ENCODE measurements at regions not wholly inside any gene's neighbourhood (a gene's known extent, or its start where the extent isn't known, plus 50 kb on each side); places are given as distances from the start of the nearest gene placed in this dataset.

DNA sequence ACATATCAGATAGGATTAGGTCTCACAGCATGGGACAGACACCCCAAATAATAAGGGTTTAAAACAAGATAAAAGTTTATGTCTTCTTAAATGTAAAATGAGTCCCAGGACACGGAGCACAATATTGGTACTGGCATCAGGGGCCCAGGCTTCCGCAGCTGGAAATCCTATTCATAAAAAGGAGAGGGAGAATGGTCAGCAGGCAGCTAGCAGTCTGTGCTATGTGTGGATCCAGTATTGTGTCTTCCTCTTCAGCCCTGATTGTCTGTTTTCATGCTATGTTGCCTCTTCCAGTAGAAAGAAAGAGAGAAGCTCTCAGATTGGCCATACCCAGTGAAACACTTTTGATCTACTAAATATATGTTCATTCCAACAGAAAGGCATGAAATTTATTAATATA is 319.3 kb upstream of the SLCO3A1 start:
- Histone ChIP-seq H3K27ac (ENCODE audit: low read length) (no peak overlapping the region), H3K4me2 (ENCODE audit: low read length) (no peak overlapping the region), H3K79me2 (ENCODE audit: low read length) (no peaks in the 10 kb centered on the region), H3K9ac (ENCODE audit: low read length) (no peak overlapping the region), H3K27me3 (ENCODE audit: low read depth, low read length) (peaks cover 12% of the 10 kb centered on the region), H3K9me3 (ENCODE audit: insufficient read depth, low read length) (no peaks in the 10 kb centered on the region), H2AFZ (ENCODE audit: low read depth, low read length) (no peak overlapping the region), H4K20me1 (ENCODE audit: insufficient read depth, low read length) (no peaks in the 10 kb centered on the region), H3K4me1 (ENCODE audit: low read length) (no peaks in the 10 kb centered on the region), H3K4me3 (ENCODE audit: low read length) (no peak overlapping the region), H3K36me3 (replicated peaks; ENCODE audit: low read depth, low read length) (no peaks in the 10 kb centered on the region)
- no peak for TF ChIP-seq EZH2phosphoT487 (IDR thresholded peaks at IDR 0.05; ENCODE audit: low read depth)
- TF ChIP-seq, protein P1, sequence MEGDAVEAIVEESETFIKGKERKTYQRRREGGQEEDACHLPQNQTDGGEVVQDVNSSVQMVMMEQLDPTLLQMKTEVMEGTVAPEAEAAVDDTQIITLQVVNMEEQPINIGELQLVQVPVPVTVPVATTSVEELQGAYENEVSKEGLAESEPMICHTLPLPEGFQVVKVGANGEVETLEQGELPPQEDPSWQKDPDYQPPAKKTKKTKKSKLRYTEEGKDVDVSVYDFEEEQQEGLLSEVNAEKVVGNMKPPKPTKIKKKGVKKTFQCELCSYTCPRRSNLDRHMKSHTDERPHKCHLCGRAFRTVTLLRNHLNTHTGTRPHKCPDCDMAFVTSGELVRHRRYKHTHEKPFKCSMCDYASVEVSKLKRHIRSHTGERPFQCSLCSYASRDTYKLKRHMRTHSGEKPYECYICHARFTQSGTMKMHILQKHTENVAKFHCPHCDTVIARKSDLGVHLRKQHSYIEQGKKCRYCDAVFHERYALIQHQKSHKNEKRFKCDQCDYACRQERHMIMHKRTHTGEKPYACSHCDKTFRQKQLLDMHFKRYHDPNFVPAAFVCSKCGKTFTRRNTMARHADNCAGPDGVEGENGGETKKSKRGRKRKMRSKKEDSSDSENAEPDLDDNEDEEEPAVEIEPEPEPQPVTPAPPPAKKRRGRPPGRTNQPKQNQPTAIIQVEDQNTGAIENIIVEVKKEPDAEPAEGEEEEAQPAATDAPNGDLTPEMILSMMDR (IDR thresholded peaks at IDR 0.05; ENCODE audit: low read depth, low read length): no peak

DNA sequence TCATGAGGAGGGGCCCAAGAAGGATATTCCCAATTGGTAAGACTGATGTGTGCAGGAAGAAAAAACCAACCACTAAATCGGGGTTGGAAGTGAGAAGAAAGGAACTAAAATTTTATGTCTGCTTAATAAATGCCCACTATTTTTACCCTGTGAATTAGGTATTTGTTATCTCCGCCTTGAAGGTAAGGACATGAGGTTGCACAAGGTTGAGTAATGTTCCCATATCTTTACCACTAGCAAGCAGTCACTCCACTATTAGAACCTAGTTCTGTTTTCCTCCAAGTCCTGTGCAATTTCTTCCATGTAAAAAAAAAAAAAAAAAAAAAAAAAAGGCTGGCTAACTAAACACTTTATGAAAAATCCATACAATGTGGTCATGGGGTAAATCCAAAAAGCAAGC is 318.5 kb upstream of the SLCO3A1 start:
- no peak for TF ChIP-seq EZH2phosphoT487 (IDR thresholded peaks at IDR 0.05; ENCODE audit: low read depth)
- Histone ChIP-seq H3K9ac (ENCODE audit: low read length) (no peak overlapping the region), H3K27ac (ENCODE audit: low read length) (no peak overlapping the region), H2AFZ (ENCODE audit: low read depth, low read length) (no peak overlapping the region), H3K4me3 (ENCODE audit: low read length) (no peak overlapping the region), H4K20me1 (ENCODE audit: insufficient read depth, low read length) (no peaks in the 10 kb centered on the region), H3K27me3 (ENCODE audit: low read depth, low read length) (peaks cover 6% of the 10 kb centered on the region; the same call in 1 of the 2 replicates), H3K79me2 (ENCODE audit: low read length) (no peaks in the 10 kb centered on the region), H3K9me3 (ENCODE audit: insufficient read depth, low read length) (no peaks in the 10 kb centered on the region), H3K4me1 (ENCODE audit: low read length) (no peaks in the 10 kb centered on the region), H3K4me2 (ENCODE audit: low read length) (no peak overlapping the region), H3K36me3 (replicated peaks; ENCODE audit: low read depth, low read length) (no peaks in the 10 kb centered on the region)

DNA sequence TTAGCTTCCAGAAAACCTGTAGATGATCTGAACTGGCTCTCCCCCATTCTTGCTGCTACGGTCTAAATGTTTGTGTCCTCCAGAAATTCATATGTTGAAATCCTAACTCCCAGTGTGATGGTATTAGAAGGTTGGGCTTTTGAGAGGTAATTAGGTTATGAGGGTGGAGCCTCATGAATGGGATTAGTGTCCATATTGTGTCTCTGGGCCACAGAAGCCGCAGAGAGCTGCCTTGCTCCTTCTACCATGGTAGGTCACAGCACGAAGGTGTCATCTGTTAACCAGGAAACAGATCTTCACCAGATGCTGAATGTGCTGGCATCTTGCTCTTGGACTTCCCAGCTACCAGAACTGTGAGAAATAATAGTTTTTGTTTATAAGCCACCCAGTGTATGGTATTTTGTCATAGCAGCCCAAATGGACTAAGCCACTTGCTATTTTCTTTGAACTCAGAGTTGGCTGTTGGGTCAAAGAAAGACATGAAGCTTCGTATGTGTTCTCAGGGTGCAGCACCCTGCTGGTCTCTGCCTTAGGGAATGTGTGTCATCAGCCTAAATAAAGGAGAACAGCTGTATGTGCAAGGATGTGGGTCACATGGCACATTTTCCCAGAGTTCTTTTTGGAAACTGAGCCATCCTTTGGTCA is 317.5 kb upstream of the SLCO3A1 start:
- Histone ChIP-seq H3K36me3 (replicated peaks; ENCODE audit: low read depth, low read length) (no peaks in the 10 kb centered on the region), H3K27me3 (ENCODE audit: low read depth, low read length) (peaks cover 3% of the 10 kb centered on the region; the same call in 1 of the 2 replicates), H2AFZ (ENCODE audit: low read depth, low read length) (no peak overlapping the region), H3K4me3 (ENCODE audit: low read length) (no peak overlapping the region), H3K9ac (ENCODE audit: low read length) (no peak overlapping the region), H3K27ac (ENCODE audit: low read length) (no peak overlapping the region), H3K4me1 (ENCODE audit: low read length) (no peaks in the 10 kb centered on the region), H3K79me2 (ENCODE audit: low read length) (no peaks in the 10 kb centered on the region), H4K20me1 (ENCODE audit: insufficient read depth, low read length) (no peaks in the 10 kb centered on the region), H3K9me3 (ENCODE audit: insufficient read depth, low read length) (no peaks in the 10 kb centered on the region), H3K4me2 (ENCODE audit: low read length) (no peak overlapping the region)
- TF ChIP-seq, protein P1 (IDR thresholded peaks at IDR 0.05; ENCODE audit: low read depth, low read length): no peak
- TF ChIP-seq EZH2phosphoT487 (IDR thresholded peaks at IDR 0.05; ENCODE audit: low read depth): no peak

DNA sequence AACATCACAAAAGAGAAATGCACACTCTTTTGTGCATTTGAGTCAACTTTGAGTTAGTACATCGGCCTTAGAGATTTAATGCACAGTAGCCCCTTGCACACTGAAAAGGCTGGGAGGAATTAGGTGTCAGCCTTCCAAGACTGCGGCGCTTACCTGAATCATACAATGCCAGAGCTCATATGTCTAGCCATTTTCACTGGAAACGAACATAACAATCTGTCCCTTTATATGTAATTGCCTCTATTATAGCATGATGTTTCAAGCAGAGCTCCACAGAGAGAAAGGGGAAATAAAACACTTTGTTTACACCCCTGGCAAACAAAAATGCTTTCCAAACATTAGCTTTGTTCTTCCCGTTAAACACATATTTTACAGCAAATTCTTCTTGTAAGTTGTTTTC is 315.7 kb upstream of the SLCO3A1 start:
- no peak overlapping the region for H3K4me2 ChIP-seq (ENCODE audit: low read length)
- no peak overlapping the region for H2AFZ ChIP-seq (ENCODE audit: low read depth, low read length)
- no peaks in the 10 kb centered on the region; the same call in 1 of the 2 replicates for H3K27me3 ChIP-seq (ENCODE audit: low read depth, low read length)
- no peaks in the 10 kb centered on the region for H3K79me2 ChIP-seq (ENCODE audit: low read length)
- no peaks in the 10 kb centered on the region for H3K4me1 ChIP-seq (ENCODE audit: low read length)
- no peaks in the 10 kb centered on the region for H4K20me1 ChIP-seq (ENCODE audit: insufficient read depth, low read length)
- TF ChIP-seq, protein P1 (IDR thresholded peaks at IDR 0.05; ENCODE audit: low read depth, low read length): no peak
- TF ChIP-seq EZH2phosphoT487 (IDR thresholded peaks at IDR 0.05; ENCODE audit: low read depth): no peak
- H3K9ac ChIP-seq (ENCODE audit: low read length): no peak overlapping the region
- H3K9me3 ChIP-seq (ENCODE audit: insufficient read depth, low read length): no peaks in the 10 kb centered on the region
- no peaks in the 10 kb centered on the region for H3K36me3 ChIP-seq (replicated peaks; ENCODE audit: low read depth, low read length)
- H3K27ac ChIP-seq (ENCODE audit: low read length): no peak overlapping the region
- H3K4me3 ChIP-seq (ENCODE audit: low read length): no peak overlapping the region

Data from OCI-LY3 (cell line).